Astrocyte of the spinal cord (primary cell): ENCODE measurements at regions not wholly inside any gene's neighbourhood (a gene's known extent, or its start where the extent isn't known, plus 50 kb on each side); places are given as distances from the start of the nearest gene placed in this dataset.

ENCODE experiments used
- DNase-seq: peaks from one replicate; pipeline ENCODE4 v3.0.0; 2011; ENCODE audit warnings: low read depth, low spot score
- H3K4me3 ChIP-seq: 2 replicates; pipeline ENCODE4 v1.5.1; 2011; ENCODE audit warnings: low read depth, mild to moderate bottlenecking, low read length, moderate library complexity
- CTCF ChIP-seq: IDR thresholded peaks from 2 replicates; pipeline ENCODE4 v1.5.1; 2012; ENCODE audit warnings: low read depth, mild to moderate bottlenecking, low read length, inconsistent platforms
- in situ Hi-C: cut with HindIII; loops from 2 replicates; pipeline ENCODE4 v1.10.0; 2017; ENCODE audit warnings: low sequenced_read_pairs

GRCh38 chr18:28288784-28289183 is 111.9 kb upstream of the CDH2 start:
- no peak for TF ChIP-seq CTCF
- DNase-seq = no peak
- H3K4me3 ChIP-seq = no peak overlapping the region
- in situ Hi-C loops = no loop called here

GRCh38 chr18:28287146-28287545 is 110.2 kb upstream of the CDH2 start:
- no peak for DNase-seq
- in situ Hi-C loops = no loop called here
- H3K4me3 ChIP-seq = no peak overlapping the region

GRCh38 chr18:28284132-28284531 is 107.2 kb upstream of the CDH2 start:
- in situ Hi-C loops = no loop called here
- no peak overlapping the region for H3K4me3 ChIP-seq
- no peak for TF ChIP-seq CTCF
- DNase-seq = peak; percentile 63

More at GRCh38 chr18:28287146-28287545, 110.2 kb upstream of the CDH2 start:
- no peak for TF ChIP-seq CTCF

GRCh38 chr18:28281400-28281799 is 104.5 kb upstream of the CDH2 start:
- in situ Hi-C loops = no loop called here
- DNase-seq = no peak
- H3K4me3 ChIP-seq = no peak overlapping the region
- TF ChIP-seq CTCF = no peak

GRCh38 chr18:28269750-28270149 is 92.8 kb upstream of the CDH2 start:
- H3K4me3 ChIP-seq = no peak overlapping the region
- in situ Hi-C loops = no loop called here
- no peak for TF ChIP-seq CTCF
- peak; percentile 18 for DNase-seq

- TF ChIP-seq CTCF = no peak
- H3K4me3 ChIP-seq = no peak overlapping the region
- peak; percentile 62 for DNase-seq
- in situ Hi-C loops = no loop called here
These were observed 91.1 kb upstream of the CDH2 start for GRCh38 chr18:28267878-28268625.
